Activated T-cell treated with anti-CD3 and anti-CD28 coated beads for 1 hour (primary cell): ENCODE measurements at regions not wholly inside any gene's neighbourhood (a gene's known extent, or its start where the extent isn't known, plus 50 kb on each side); places are given as distances from the start of the nearest gene placed in this dataset.
"Not testable (repeated sequence)": the region's sequence is repeated elsewhere in the genome, so short reads cannot be mapped to it uniquely, and the experiment has no call there.

Experiments
- DNase-seq: peaks from one replicate; pipeline ENCODE4 v3.0.0-alpha.2; 2020; ENCODE audit warnings: low read depth

DNA sequence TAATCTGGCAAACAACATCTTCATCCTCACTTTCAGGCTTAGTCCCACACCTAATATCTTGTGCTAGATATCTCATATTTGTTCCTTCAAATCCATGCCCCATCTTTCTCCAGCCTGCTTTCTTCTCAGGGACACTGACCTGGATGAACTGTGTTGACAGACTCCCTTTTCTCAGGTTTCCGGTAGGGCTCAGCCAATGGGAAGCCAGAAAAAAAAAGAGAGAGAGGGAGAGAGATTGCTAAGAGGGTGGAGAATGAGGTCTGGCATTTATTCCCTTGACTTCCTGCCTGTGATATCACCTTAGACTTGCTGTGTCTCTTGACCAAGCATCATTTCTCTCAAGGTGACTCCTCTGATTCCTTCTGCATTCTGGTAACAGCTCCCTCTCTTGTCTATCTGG lies 145.6 kb upstream of the ABI3BP start:
- no peak for DNase-seq

GRCh38 chr3:101134331-101134730 lies 141.1 kb upstream of the ABI3BP start:
- DNase-seq, result no peak

GRCh38 chr3:101133652-101134051 lies 140.4 kb upstream of the ABI3BP start:
- DNase-seq, result no peak

GRCh38 chr3:101133197-101133596 lies 140.0 kb upstream of the ABI3BP start:
- not testable (repeated sequence) for DNase-seq

DNA sequence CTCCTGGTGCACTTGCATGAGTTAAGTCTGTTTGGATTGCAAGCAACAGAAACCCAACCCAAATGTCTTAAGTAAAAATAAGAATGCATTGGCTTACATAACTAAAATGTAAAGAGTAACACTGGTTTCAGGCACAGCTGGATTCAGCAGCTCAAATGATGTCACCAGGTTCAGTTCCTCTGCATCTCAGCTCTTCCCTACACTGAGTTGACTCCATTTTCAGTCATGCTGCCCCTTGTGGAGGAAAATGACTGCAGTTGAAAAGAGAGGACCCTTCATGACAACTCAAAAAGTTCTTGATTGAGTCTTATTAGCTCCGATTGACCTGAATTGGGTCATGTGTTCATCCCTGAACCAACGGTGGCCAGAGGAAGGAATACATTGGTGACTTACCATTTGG lies 138.5 kb upstream of the ABI3BP start:
- no peak for DNase-seq

- no peak for DNase-seq
Measured at GRCh38 chr3:101128786-101129185, 135.6 kb upstream of the ABI3BP start.

GRCh38 chr3:101128001-101128400 lies 134.8 kb upstream of the ABI3BP start:
- no peak for DNase-seq

DNA sequence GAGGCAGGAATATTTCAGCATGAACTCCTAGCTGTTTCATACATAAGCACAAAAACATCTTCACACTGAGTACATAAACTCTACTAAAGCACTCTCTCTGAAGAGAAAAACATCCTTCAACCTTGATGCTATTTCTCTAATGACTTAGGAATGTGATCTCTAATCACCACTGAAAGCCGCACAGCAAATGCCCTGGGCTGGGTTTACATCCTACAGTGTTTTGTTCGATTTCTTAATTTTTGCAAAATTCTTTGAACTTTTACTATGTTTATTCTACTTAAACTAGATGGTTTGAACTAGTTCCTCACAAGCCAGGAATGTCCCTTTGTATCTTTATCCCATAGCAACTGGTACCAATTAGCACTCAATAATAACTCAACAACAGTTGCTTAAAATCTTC lies 130.9 kb upstream of the ABI3BP start:
- DNase-seq, result no peak

- DNase-seq, result no peak
Measured at GRCh38 chr3:101123081-101123480, 129.9 kb upstream of the ABI3BP start.

- DNase-seq, result no peak
Measured at GRCh38 chr3:101122681-101123080, 129.5 kb upstream of the ABI3BP start.

GRCh38 chr3:101120039-101120438 lies 126.8 kb upstream of the ABI3BP start:
- no peak for DNase-seq

DNA sequence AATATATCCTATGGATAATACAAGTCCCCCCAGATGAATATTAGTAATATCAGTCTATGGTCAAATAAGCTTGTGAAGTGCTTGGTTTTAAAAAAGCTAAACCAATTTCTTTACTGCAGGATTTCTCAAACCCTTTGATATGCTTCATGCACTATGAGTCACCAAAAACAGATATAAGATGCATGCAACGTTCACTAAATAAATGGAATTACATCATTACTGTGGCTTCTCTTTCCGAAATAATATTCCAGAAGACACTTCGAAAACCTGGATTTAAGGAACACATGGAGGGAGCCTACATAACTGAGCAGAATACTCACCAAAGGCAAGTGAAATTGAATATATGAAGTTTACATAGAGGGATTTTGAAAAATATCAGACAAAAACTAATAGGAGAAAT lies 126.3 kb upstream of the ABI3BP start:
- no peak for DNase-seq

DNA sequence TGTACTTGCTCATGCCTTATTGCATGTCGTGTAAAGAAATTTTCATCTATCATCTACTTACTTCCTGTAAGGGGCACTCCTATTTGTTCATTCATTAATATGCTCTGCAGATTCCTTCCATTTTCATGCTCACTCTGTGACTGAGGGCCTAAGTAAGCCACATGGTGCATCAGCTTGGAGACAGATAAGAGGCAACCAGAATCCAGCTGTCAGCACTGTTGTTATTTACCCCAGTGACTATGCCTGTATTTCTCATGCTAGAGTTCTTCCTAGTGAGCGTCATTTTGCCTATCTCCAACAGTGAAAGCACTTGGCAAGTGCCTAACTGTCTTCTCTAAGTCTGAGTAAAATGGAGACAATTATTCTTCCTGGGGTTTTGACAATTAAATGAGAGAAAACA lies 124.8 kb upstream of the ABI3BP start:
- no peak for DNase-seq

GRCh38 chr3:101117465-101117864 lies 124.2 kb upstream of the ABI3BP start:
- DNase-seq, result no peak

- not testable (repeated sequence) for DNase-seq
Measured at GRCh38 chr3:101110295-101110694, 117.1 kb upstream of the ABI3BP start.

DNA sequence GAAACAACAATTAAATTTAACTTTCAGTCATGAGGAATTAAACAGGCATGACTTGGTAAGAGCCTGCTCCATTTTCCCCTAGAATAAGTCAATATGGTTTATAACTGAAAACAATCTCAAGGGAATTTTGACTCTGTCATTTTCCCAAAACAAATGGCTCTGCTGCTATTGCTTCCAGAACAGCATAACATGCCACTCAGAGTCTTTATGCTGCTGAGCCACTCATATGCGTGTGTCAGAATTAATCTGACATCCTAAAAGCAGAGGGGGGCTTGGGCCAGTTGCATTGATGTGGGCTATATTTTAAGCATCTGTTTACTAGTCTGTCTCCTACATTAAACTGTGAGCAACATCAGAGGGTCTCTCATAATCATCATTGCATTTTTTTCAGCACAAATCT lies 111.1 kb upstream of the ABI3BP start:
- no peak for DNase-seq

GRCh38 chr3:101102678-101103296 lies 109.6 kb upstream of the ABI3BP start:
- DNase-seq, result no peak

DNA sequence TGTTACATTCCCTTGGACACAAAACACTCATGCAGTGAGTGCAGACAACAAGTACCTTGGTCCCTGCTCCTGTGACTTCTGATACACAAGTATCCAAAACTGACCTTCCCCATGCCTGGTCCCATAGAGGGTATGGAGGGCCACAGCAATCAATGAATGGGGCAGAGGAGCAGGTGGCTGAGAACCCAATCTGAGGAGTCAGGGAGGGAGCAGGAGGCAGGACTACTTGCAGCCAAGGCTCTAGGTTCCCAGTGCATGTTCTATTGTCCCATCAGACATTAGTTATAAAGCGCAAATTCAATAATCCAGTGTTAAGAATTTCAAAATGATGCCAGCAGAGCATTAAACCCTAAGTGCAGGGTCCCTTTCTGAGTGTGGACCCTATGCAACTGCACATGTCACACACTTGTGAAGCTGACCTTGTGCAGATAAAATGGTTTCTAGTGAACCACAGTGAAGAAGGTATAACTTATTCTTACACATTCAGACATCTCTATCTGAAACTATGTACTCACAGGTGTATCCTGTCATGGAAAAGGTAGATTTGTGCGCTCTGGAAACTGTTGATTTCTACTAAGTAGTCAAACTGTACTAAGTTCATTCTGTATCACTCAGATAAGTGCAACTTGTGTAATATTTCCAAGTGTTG lies 107.3 kb upstream of the ABI3BP start:
- DNase-seq, result no peak

DNA sequence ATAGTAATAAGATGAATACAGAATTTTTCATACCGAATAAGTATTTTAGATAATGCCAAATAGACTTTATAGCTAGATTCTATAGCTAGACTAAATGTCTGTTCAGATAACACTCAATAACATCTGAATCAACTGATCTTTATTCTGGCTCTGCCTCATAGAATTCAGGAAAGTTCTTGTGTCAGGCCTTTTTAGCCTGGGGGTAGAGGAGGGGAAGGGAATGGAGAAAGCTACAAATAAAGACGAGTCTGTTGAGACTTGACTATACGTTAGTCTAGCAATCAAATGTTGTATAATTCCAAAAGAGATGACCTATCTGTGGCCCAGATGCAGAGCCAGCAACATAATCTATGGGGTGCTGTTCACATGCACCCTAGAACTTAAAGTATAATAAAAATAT lies 106.6 kb upstream of the ABI3BP start:
- DNase-seq, result no peak

DNA sequence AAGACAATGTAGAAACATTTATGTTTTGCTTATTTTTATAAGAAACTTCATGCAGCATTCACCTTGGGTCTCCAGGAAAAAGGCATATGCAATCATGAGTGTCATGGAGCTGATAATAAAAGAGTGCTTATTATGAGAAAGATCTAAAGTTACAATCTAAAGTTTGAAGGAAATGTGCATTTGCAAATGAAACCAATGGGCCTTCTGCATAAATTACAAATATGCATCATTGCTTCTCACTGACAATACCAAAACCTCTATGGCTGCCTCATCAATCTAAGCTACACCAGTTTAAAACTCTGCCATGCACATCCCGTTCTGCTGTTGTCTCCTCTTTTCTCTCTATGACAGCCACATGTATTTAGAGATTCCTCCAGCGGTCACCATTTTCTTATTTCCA lies 103.2 kb upstream of the ABI3BP start:
- DNase-seq, result no peak

DNA sequence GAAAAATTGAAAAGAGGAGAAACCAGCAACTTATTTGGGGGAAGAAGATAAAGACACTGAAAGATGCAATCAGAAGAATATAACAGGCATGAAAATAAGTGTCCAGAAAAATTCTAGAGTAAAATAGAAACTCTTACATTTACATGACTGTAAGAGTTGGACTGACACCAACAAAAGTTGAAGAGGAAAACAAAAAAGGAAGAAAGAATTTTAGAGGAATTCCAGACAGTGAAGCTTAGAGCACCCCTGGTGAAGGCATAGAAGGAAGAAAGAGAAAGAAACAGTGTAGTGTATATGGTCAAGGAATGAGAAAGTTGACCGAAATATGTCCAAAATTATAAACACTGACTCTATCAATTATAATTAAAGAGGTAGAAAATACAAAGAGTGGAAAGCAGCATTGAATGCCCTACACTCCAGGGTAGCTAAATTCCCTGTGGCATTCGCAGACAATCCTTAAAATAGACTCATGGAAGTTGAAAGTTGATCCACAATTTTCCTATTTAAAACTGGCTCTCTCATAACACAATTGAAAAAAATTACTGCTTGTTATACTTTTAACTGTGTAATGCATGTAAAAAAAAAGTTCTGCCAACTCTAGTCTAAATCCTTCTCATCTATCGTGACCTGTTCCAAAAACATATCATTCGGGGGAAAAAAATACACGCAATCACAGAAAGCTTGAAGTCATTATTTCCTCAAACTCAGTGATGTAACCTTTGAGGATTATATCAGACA lies 102.6 kb upstream of the ABI3BP start:
- DNase-seq, result no peak

DNA sequence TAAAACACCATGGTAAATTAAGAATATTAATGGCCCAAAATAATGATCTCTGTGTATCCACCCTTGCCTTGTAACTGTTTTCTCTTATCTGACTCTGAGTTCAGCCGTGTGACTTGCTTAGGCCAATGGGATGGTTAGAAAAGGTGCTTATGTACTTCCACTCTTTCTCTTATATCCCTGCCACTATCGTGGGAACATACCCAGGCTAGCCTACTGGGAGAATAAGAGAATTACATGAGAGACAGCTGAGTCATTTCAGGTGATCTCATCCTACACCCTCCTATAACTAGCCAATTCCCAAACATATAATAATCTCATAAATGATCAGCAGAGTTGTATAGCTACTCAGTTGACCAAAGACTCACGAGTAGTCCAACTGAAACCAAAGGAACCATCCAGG lies 98.3 kb upstream of the ABI3BP start:
- no peak for DNase-seq

GRCh38 chr3:101085752-101086151 lies 92.5 kb upstream of the ABI3BP start:
- no peak for DNase-seq

DNA sequence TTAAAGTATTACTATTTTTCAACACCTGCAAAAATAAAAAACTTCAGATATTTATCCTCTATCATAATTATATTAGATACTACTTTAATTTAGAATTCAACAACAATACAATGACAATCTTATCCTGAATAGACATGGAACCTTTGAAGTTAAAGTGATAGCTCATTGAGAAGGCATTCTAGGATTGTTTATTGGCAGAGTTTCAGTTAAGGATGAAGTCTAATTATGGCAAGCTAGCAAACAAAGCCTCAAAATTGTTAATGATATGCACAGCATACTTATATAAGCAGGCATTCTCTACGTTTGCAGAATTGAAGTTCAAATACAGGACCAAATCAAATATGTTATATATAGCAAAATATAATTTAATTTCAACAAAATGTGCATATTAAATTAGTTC lies 91.2 kb upstream of the ABI3BP start:
- no peak for DNase-seq
